CD4-positive, alpha-beta T cell treated with Interleukin-15 for 4 hours (primary cell): ENCODE measurements at regions not wholly inside any gene's neighbourhood (a gene's known extent, or its start where the extent isn't known, plus 50 kb on each side); places are given as distances from the start of the nearest gene placed in this dataset.

Experiments
- DNase-seq: peaks from one replicate; pipeline ENCODE4 v3.0.0-alpha.2; 2020; ENCODE audit warnings: low spot score

GRCh38 chr18:63071701-63072141 is 247.8 kb downstream of the BCL2 start:
- DNase-seq = no peak

DNA sequence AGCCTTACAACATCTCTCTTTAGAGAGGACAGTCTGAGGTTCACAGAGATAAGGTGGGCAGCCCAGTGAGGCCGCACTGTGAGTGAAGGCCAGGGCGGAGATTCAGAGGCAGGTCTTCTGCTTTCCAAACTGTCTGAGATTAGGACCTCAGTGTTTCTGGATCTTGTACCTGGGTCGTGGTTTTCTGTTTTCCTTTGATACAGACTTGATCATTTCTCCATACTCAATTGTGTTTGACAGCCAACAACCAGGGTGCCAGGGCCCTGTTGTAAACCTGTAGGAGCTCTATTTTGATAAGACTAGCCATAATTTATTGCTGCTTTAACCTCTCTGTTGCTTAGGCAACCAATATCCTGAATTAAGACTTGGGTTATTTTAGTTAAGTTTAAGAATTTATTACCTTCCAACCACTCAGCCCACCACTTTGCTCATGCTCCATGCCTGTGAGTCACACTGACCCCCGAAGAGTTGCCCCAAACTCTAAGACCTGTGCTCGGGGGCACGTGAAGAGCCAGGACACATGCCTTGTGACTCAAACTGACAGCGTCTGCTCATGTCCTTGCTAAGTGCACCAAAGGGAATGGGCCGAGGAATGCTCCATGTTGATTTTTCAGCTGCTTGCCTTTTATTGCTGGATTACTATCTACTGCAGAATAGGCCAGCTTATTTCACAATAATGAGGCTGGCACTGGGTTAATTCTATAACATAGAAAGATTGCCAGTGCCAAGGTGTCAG is 248.6 kb downstream of the BCL2 start:
- no peak for DNase-seq

DNA sequence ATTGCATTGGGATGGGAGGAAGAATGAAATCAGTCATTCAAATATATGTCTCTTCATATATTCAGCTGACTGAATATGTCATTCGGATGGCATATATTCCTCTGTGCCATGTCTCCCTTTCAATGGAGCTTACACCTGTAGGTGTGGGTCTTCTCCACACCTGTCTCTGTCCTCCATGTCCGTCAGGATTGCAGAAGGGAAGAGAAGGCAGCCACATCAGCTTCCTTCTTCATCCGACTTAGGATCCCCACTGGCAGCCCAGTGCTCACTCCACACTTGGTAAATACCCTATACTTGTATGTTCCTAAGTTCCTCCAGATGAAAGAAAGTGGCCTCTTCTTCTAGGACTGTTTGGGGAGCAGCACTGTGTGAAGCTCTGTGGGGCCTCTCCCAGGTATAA is 250.1 kb downstream of the BCL2 start:
- DNase-seq = no peak

DNA sequence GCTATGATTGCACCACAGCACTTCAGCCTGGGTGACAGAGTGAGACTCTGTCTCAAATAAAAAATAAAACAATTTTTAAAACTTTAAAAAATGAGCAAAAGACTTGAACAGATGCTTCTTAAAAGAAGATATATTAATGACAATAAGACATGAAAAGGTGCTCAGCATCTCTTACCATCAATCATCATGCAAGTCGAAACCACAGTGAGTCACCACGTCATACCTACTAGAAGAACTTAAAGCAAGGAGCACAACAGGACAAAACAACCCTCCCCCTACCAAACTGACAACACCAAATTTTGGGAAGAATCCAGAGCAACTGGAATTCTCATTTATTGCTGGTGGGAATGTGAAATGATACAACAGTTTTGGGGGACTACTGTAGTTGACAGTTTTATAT is 251.6 kb downstream of the BCL2 start:
- no peak for DNase-seq

- no peak for DNase-seq
Observed at GRCh38 chr18:63065172-63065571, 254.4 kb downstream of the BCL2 start.

- no peak for DNase-seq
Observed at GRCh38 chr18:63063171-63063570, 256.4 kb downstream of the BCL2 start.

GRCh38 chr18:63062246-63062645 is 257.3 kb downstream of the BCL2 start:
- DNase-seq = no peak

GRCh38 chr18:63061303-63061702 is 258.3 kb downstream of the BCL2 start:
- no peak for DNase-seq

GRCh38 chr18:63058521-63058920 is 261.0 kb downstream of the BCL2 start:
- DNase-seq = no peak

DNA sequence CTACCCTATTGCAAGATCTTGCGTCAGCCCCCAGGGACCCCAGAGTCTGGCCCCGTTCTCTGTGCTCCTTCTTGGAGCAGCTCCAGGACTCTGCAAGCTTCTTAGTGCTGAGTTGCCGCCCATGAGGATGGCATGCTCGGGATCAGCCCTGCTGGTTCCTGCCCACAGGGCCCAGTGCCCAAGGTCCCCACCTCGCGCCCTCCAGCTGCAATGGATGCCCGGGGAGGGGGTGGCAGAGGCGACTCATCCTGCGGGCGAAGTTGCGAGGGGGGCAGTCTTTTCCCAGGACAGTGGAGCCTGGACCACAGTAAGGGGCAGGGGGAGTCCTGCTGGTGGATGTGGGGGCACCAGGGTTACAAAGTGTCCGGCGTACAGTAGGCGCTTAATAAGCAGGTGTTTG is 261.9 kb downstream of the BCL2 start:
- no peak for DNase-seq

DNA sequence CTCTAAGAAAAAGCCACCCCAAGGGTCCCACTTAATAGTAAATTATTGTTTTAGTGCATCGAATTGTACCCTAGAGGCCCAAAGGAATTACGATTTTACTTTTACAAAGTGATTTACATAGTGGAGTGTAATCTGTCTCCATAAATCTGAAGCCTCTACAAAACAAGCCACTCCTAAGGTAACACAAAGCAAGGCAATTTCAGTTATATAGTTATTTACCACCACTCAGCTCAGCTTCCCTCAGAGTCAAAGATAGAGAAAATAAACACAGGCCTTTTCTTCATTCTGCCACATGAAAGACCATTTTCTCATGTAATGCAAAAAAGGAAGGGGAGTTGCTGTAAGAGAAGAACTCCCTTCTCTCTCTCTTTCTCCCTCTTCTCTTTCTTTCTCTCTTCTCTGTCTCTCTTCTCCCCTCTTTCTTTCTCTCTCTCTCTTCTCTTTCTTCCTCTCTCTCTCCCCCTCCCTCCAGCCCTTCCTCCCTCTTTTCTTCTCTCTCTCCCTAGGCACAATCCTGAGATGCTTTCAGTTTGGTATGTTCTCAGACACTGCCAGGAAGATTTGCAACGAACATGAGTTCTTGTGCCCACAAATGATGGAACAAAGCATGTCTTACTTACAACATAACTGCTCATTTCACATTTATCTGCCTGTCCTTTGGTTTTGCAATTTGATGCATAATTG is 264.5 kb downstream of the BCL2 start:
- DNase-seq = no peak

DNA sequence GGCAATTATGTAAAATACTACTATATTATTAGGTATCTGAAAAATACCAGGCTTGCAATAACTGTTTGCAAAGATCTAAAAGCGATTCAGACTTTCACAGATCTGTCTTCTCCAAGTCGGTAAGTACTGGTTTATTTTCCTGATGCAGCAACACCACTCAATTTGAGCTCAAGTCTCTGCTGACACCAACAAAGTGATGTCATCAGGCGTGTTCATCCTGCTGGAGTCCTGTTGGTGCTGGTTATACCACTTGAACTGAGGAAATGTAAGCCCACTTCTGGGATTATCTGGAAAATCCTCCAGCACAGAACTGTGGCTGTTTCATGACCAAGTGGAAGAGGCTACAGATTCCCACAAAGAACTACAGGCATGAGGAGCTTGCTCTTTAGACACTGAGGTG is 267.6 kb downstream of the BCL2 start:
- no peak for DNase-seq

DNA sequence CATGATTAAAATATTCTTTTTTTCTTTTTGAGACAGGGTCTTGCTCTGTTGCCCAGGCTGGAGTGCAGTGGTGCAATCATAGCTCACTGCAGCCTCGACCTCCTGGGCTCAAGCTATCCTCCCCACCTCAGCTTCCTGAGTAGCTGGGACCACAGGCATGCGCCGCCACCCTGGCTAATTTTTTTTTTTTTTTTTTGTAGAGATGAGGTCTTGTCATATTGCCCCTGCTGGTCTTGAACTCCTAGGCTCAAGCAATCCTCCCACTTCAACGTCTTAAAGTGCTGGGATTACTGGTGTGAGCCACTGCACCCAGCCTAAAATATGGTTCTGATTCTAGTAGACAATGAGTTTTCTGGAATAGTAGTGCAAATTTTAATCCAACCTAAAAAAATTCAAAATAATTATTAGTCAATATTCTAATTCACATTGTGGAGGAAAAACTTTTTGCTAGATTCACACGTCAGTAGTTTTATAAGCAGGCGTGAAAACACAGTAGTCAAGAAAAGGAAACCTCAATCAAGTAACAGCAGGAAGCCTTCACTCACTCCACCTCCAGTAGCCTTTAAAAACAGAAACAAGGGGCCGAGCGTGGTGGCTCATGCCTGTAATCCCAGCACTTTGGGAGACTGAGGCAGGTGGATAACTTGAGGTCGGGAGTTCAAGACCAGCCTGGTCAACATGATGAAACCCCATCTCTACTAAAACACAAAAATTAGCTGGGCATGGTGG is 268.7 kb downstream of the BCL2 start:
- peak; percentile 13 for DNase-seq

GRCh38 chr18:63046375-63046774 is 273.2 kb downstream of the BCL2 start:
- DNase-seq = no peak

DNA sequence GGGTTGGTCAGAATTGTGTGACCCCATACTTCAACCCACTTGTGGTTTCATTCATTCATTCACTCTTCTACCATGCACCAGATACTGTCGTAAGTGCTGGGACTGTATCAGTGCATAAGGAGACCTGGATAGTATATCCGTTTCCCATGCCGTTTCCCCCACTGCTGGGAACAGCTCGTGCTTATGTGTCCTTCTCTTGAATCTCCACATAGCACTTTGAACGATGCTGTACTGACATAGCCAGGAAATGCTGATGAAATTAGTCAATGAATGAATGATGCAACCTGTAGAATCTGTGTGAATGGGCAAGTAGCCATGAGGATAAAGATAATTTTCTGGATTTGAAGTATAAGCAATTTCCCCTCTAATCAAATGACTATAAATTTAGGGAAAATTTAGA is 276.1 kb downstream of the BCL2 start:
- DNase-seq = no peak

DNA sequence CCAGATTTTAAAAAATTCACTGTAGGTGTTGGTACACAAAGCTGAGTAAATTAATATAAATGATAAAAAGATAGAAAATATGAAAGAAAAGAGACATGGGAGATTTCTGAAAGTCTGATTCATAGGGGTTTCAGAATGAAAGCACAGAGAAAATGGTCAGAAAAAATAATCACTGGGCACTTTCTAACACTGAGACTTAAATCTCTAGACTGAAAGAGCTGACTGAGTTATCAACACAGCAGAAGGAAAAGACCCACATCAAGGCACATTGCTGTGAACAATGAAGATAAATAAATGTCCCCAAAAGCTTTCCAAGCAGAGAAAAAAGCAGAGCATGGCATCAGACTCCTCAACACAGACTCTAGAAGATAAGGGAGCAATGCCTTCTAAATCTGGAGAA is 277.2 kb downstream of the BCL2 start:
- DNase-seq = no peak

- no peak for DNase-seq
Observed at GRCh38 chr18:63040788-63041410, 278.7 kb downstream of the BCL2 start.

DNA sequence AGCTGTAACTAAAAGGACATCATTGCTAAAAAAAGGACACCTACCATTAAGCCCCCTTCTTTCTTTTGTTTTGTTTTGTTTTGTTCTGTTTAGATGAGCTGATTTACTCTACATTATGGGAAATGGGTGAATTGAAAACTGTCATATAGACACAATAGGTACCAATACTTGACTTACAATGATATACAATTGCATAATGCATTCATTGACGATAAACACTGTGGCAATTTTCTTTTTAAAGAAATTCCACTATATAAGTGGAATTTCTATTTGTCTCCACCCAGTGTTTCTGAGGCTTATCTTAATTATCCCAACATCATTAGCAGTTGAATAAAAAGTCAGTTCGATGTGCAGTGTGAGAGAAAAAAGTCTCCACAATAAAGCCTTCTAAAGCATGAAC is 282.1 kb downstream of the BCL2 start:
- no peak for DNase-seq

GRCh38 chr18:63031375-63031774 is 288.2 kb downstream of the BCL2 start:
- no peak for DNase-seq
